ENCODE measurements at regions not wholly inside any gene's neighbourhood (a gene's known extent, or its start where the extent isn't known, plus 50 kb on each side); places are given as distances from the start of the nearest gene placed in this dataset.

- no peak for DNase-seq (ENCODE audit: low read depth)
- no peak overlapping the region for H3K4me3 ChIP-seq (ENCODE audit: control insufficient read depth, low read depth, low read length)
- no peak for TF ChIP-seq CTCF (IDR thresholded peaks at IDR 0.05; ENCODE audit: control insufficient read depth, insufficient read depth, low read depth, low read length, missing control alignments)
Measured at GRCh38 chr1:234997896-234998741, 130.5 kb downstream of the TOMM20 start.

GRCh38 chr1:234997201-234997895 is 131.3 kb downstream of the TOMM20 start:
- peak; percentile 95 for DNase-seq (ENCODE audit: low read depth)
- no peak overlapping the region for H3K4me3 ChIP-seq (ENCODE audit: control insufficient read depth, low read depth, low read length)
- no peak for TF ChIP-seq CTCF (IDR thresholded peaks at IDR 0.05; ENCODE audit: control insufficient read depth, insufficient read depth, low read depth, low read length, missing control alignments)

- H3K4me3 ChIP-seq (ENCODE audit: control insufficient read depth, low read depth, low read length), result no peak overlapping the region
- no peak for TF ChIP-seq CTCF (IDR thresholded peaks at IDR 0.05; ENCODE audit: control insufficient read depth, insufficient read depth, low read depth, low read length, missing control alignments)
- DNase-seq (ENCODE audit: low read depth), result no peak
Measured at GRCh38 chr1:234996245-234996757, 132.3 kb downstream of the TOMM20 start.

- DNase-seq (ENCODE audit: low read depth), result no peak
- no peak overlapping the region for H3K4me3 ChIP-seq (ENCODE audit: control insufficient read depth, low read depth, low read length)
- no peak for TF ChIP-seq CTCF (IDR thresholded peaks at IDR 0.05; ENCODE audit: control insufficient read depth, insufficient read depth, low read depth, low read length, missing control alignments)
Measured at GRCh38 chr1:234994436-234995295, 134.0 kb downstream of the TOMM20 start.

GRCh38 chr1:234992065-234992464 is 136.6 kb downstream of the TOMM20 start:
- TF ChIP-seq CTCF (IDR thresholded peaks at IDR 0.05; ENCODE audit: control insufficient read depth, insufficient read depth, low read depth, low read length, missing control alignments), result no peak
- DNase-seq (ENCODE audit: low read depth), result no peak
- no peak overlapping the region for H3K4me3 ChIP-seq (ENCODE audit: control insufficient read depth, low read depth, low read length)
